HepG2 (cell line): ENCODE measurements at regions not wholly inside any gene's neighbourhood (a gene's known extent, or its start where the extent isn't known, plus 50 kb on each side); places are given as distances from the start of the nearest gene placed in this dataset.

Experiments
- ATAC-seq: fragments of 200-7000 bp; cut with Tn5 transposase; 3 replicates; pipeline ENCODE4 v1.9.1; 2020; ENCODE audit warnings: mild to moderate bottlenecking, moderate library complexity
- BruUV-seq: library from RNA; stranded (reverse); fragments of 400-500 nt; replicated peaks from 2 replicates; lab custom pipeline; 2021; lab: Mats Ljungman, UMichigan
- CTCF ChIA-PET: fragments of 300-600 bp; formaldehyde crosslinking; extraction: SDS; loops from one replicate; lab custom pipeline; 2021; ENCODE audit warnings: low total read pairs, inconsistent platforms, low intra/inter-chr PET ratio; lab: Yijun Ruan, JAX
- POLR2A ChIA-PET: fragments of 350-600 bp; sonication (Branson Sonifier 250); formaldehyde crosslinking; loops from one replicate; lab custom pipeline; 2020; ENCODE audit warnings: antibody characterized with exemption, inconsistent platforms; lab: Yijun Ruan, JAX
- DNase-seq: peaks from one replicate; pipeline ENCODE4 v3.0.0-alpha.2; 2015; ENCODE audit warnings: low spot score
- FAIRE-seq: peaks from 3 replicates; lab custom pipeline; 2011; peaks lifted over from hg19 to GRCh38; lab: Jason Lieb, UNC
- H2AFZ ChIP-seq: one replicate; pipeline ENCODE4 v1.6.1; 2011; ENCODE audit warnings: low read length, inconsistent platforms
- H3K27ac ChIP-seq: fragments of 300-600 bp; 3 replicates; pipeline ENCODE4 v1.8.0; 2011; ENCODE audit warnings: mixed run types, mild to moderate bottlenecking, mixed read lengths, low read length, inconsistent platforms; ENCODE audit not compliant: insufficient read depth; ENCODE audit errors: extremely low read length
- H3K27me3 ChIP-seq, 2 experiments: fragments of 200-600 bp in 1 of 2; 2 replicates in 1 of 2; 3 replicates in 1 of 2; pipeline versions ENCODE4 v1.6.0 to v1.8.0; 2011; ENCODE audit warnings: low read length in 2 of 2, mild to moderate bottlenecking in 2 of 2, moderate library complexity in 2 of 2, inconsistent platforms in 1 of 2; ENCODE audit not compliant: insufficient read depth in 2 of 2, control insufficient read depth in 1 of 2
- H3K36me3 ChIP-seq, 2 experiments: fragments of 200-600 bp in 1 of 2; replicated peaks in 1 of 2; 2 replicates in 1 of 2; 3 replicates in 1 of 2; pipeline versions ENCODE4 v1.5.1 to v1.8.0; 2011; ENCODE audit warnings: low read length in 2 of 2, inconsistent platforms in 1 of 2; ENCODE audit not compliant: insufficient read depth in 2 of 2, control insufficient read depth in 1 of 2
- H3K4me1 ChIP-seq: 2 replicates; pipeline ENCODE4 v1.5.1; 2012; ENCODE audit warnings: low read length, inconsistent platforms; ENCODE audit not compliant: insufficient read depth
- H3K4me2 ChIP-seq: 2 replicates; pipeline ENCODE4 v1.6.0; 2011; ENCODE audit warnings: low read depth, low read length, inconsistent platforms
- H3K4me3 ChIP-seq, 3 experiments: fragments of 200-600 bp in 1 of 3; sonication (generic), shearing (Covaris generic) in 1 of 3; replicated peaks in 1 of 3; 2 replicates each; pipeline ENCODE4 v1.5.1; 2011 to 2016; ENCODE audit warnings: low read length in 3 of 3, inconsistent platforms in 2 of 3, low read depth in 2 of 3, mild to moderate bottlenecking in 2 of 3, control low read depth in 1 of 3, mixed read lengths in 1 of 3; ENCODE audit not compliant: insufficient read depth in 1 of 3
- H3K79me2 ChIP-seq: one replicate; pipeline ENCODE4 v1.6.1; 2011; ENCODE audit warnings: low read length, inconsistent platforms; ENCODE audit not compliant: insufficient read depth
- H3K9ac ChIP-seq: 2 replicates; pipeline ENCODE4 v1.6.0; 2011; ENCODE audit warnings: mild to moderate bottlenecking, low read depth, low read length, inconsistent platforms; ENCODE audit not compliant: insufficient read depth
- H3K9me3 ChIP-seq: 2 replicates; pipeline ENCODE4 v1.5.1; 2012; ENCODE audit warnings: mild to moderate bottlenecking, low read length
- H4K20me1 ChIP-seq: 2 replicates; pipeline ENCODE4 v1.6.0; 2011; ENCODE audit warnings: inconsistent platforms, mild to moderate bottlenecking, low read length, moderate library complexity; ENCODE audit not compliant: insufficient read depth
- CBX1 ChIP-seq: IDR thresholded peaks from one replicate; pipeline ENCODE4 v1.6.1; 2016; ENCODE audit warnings: antibody characterized with exemption, low read depth
- ETV6 ChIP-seq: sonication (generic); formaldehyde crosslinking; conservative IDR thresholded peaks from 2 replicates; pipeline ENCODE4 v1.4.0; 2020; ENCODE audit warnings: missing genetic modification reagents
- GTF2F1 ChIP-seq: fragments of 150-350 bp; IDR thresholded peaks from 2 replicates; pipeline ENCODE4 v1.6.1; 2014; ENCODE audit warnings: low read length
- HDAC1 ChIP-seq: sonication (generic); formaldehyde crosslinking; IDR thresholded peaks from 2 replicates; pipeline ENCODE4 v1.5.1; 2020; ENCODE audit warnings: mild to moderate bottlenecking, missing genetic modification reagents
- HMG20B ChIP-seq: conservative IDR thresholded peaks from 2 replicates; pipeline ENCODE4 v1.6.1; 2016; ENCODE audit warnings: missing genetic modification reagents, missing compliant biosample characterization
- HMGA1 ChIP-seq: sonication (generic); formaldehyde crosslinking; conservative IDR thresholded peaks from 2 replicates; pipeline ENCODE4 v1.4.0; 2020; ENCODE audit warnings: missing genetic modification reagents
- HOXA9 ChIP-seq: sonication (generic); formaldehyde crosslinking; IDR thresholded peaks from 2 replicates; pipeline ENCODE4 v1.8.1; 2022; ENCODE audit warnings: missing genetic modification reagents, mild to moderate bottlenecking, moderate library complexity, borderline replicate concordance
- KDM4B ChIP-seq: sonication (generic); formaldehyde crosslinking; IDR thresholded peaks from 2 replicates; pipeline ENCODE4 v1.4.0; 2020; ENCODE audit warnings: missing genetic modification reagents
- MXD1 ChIP-seq: sonication (generic); formaldehyde crosslinking; IDR thresholded peaks from 2 replicates; pipeline ENCODE4 v1.4.0; 2020; ENCODE audit warnings: mild to moderate bottlenecking, missing genetic modification reagents
- PAX8 ChIP-seq: sonication (generic); formaldehyde crosslinking; IDR thresholded peaks from 2 replicates; pipeline ENCODE4 v1.8.0; 2022; ENCODE audit warnings: mild to moderate bottlenecking, missing genetic modification reagents, borderline replicate concordance
- PHF21A ChIP-seq: sonication (generic); formaldehyde crosslinking; IDR thresholded peaks from 2 replicates; pipeline ENCODE4 v1.5.0; 2020; ENCODE audit warnings: mild to moderate bottlenecking, missing genetic modification reagents
- RAD21 ChIP-seq: fragments of 450-650 bp; formaldehyde crosslinking; IDR thresholded peaks from 2 replicates; pipeline ENCODE4 v1.5.0; 2020; ENCODE audit warnings: mild to moderate bottlenecking
- RNF2 ChIP-seq: fragments of 450-650 bp; conservative IDR thresholded peaks from 2 replicates; pipeline ENCODE4 v1.6.1; 2016; ENCODE audit warnings: low read depth
- SIX1 ChIP-seq: sonication (generic); formaldehyde crosslinking; IDR thresholded peaks from 2 replicates; pipeline ENCODE4 v1.4.0; 2020; ENCODE audit warnings: missing genetic modification reagents, borderline replicate concordance
- SP4 ChIP-seq: sonication (generic); formaldehyde crosslinking; IDR thresholded peaks from 2 replicates; pipeline ENCODE4 v1.8.1; 2023; ENCODE audit warnings: mild to moderate bottlenecking, missing genetic modification reagents
- SUZ12 ChIP-seq: fragments of 150-350 bp; IDR thresholded peaks from 2 replicates; pipeline ENCODE4 v1.6.1; 2014; ENCODE audit warnings: low read depth, low read length
- XRCC5 ChIP-seq: fragments of 200-400 bp; formaldehyde crosslinking; optimal IDR thresholded peaks from 2 replicates; pipeline ENCODE3; 2017; ENCODE audit warnings: mild to moderate bottlenecking, low read length
- ZBTB43 ChIP-seq: sonication (generic); formaldehyde crosslinking; conservative IDR thresholded peaks from 2 replicates; pipeline ENCODE4 v1.4.0; 2020; ENCODE audit warnings: missing genetic modification reagents
- ZNF343 ChIP-seq: sonication (generic); formaldehyde crosslinking; IDR thresholded peaks from 2 replicates; pipeline ENCODE4 v1.4.0; 2020; ENCODE audit warnings: mild to moderate bottlenecking, missing genetic modification reagents
- ZNF780A ChIP-seq: sonication (generic); formaldehyde crosslinking; IDR thresholded peaks from 2 replicates; pipeline ENCODE4 v1.8.0; 2022; ENCODE audit warnings: mild to moderate bottlenecking, missing genetic modification reagents, moderate library complexity
- ZNF850 ChIP-seq: sonication (generic); formaldehyde crosslinking; conservative IDR thresholded peaks from 2 replicates; pipeline ENCODE4 v1.9.0; 2021; ENCODE audit warnings: mild to moderate bottlenecking, missing genetic modification reagents
- WGBS: methylation state at CpG from one replicate; pipeline ENCODE4 v1.1.6; 2017; ENCODE audit warnings: low lambda C conversion rate; 5-methylcytosine and 5-hydroxymethylcytosine counted together
- in situ Hi-C: cut with HindIII; loops from 2 replicates; pipeline ENCODE4 v1.10.0; 2017; ENCODE audit warnings: low pct_unique_long_range_greater_than_20kb; ENCODE audit not compliant: extremely low pct_ligation_motif_present
- intact Hi-C: fragments of 100-400 bp; cut with micrococcal nuclease; formaldehyde crosslinking; loops from one replicate; pipeline ENCODE4 v1.10.0; 2022; ENCODE audit not compliant: unreplicated experiment
- TF ChIP-seq, protein P1 (sequence below): sonication (generic); IDR thresholded peaks from 2 replicates; pipeline ENCODE4 v1.6.1; 2016; ENCODE audit warnings: low read depth, borderline replicate concordance

GRCh38 chrX:39251995-39252394 is 450.7 kb downstream of the MID1IP1 start:
- CTCF ChIA-PET: no interaction called here
- Histone ChIP-seq H4K20me1 (no peaks in the 10 kb centered on the region), H3K27ac (no peak overlapping the region), H3K9me3 (no peaks in the 10 kb centered on the region), H2AFZ (no peak overlapping the region), H3K27me3 (no peaks in the 10 kb centered on the region), H3K4me3 (no peak overlapping the region), H3K9ac (no peak overlapping the region), H3K36me3 (no peaks in the 10 kb centered on the region), H3K4me2 (no peak overlapping the region), H3K4me1 (no peaks in the 10 kb centered on the region), H3K79me2 (no peaks in the 10 kb centered on the region)
- intact Hi-C loops: no loop called here
- POLR2A ChIA-PET: no interaction called here
- no peak for ATAC-seq
- no peak for DNase-seq
- BruUV-seq: no TSS peak
- TF ChIP-seq MXD1 (CRISPR knock-in tag) (no peak), HOXA9 (CRISPR knock-in tag) (no peak), SP4 (CRISPR knock-in tag) (no peak), RAD21 (CRISPR knock-in tag) (no peak), XRCC5 (no peak), ETV6 (CRISPR knock-in tag) (no peak), GTF2F1 (no peak), SIX1 (no peak), RNF2 (no peak)
- 0% methylated on average over 1 of the region's 1 CpG for WGBS
- no peak for FAIRE-seq
- in situ Hi-C loops: no loop called here

DNA sequence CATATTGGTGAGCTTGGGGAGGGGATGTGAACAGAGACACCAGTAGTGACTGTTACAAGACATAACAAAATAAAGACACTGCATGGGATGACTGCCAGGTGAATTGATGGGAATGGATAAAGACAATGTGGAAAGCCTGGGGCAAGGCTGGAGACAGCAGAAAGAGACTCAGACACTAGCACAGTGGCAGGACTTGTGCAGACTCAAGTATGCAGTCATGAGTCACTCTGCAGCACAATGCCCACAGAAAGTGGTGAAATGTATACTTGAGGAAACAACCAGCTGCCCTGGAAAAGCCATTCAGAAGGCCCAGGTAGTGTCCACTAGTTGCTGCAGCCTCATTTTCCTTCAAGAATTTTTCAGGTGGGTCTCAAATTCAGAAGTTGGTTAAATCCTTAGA is 452.3 kb downstream of the MID1IP1 start:
- Histone ChIP-seq H3K9me3 (no peaks in the 10 kb centered on the region), H3K4me2 (no peak overlapping the region), H3K36me3 (no peaks in the 10 kb centered on the region), H3K79me2 (no peaks in the 10 kb centered on the region), H3K27ac (no peak overlapping the region), H3K4me3 (no peak overlapping the region), H4K20me1 (no peaks in the 10 kb centered on the region), H2AFZ (no peak overlapping the region), H3K4me1 (no peaks in the 10 kb centered on the region), H3K9ac (no peak overlapping the region), H3K27me3 (no peaks in the 10 kb centered on the region)
- in situ Hi-C loops (no loop called here), intact Hi-C loops (no loop called here)
- ATAC-seq (no peak), FAIRE-seq (no peak), DNase-seq (no peak)
- ChIA-PET POLR2A (no interaction called here), CTCF (no interaction called here)
- no TSS peak for BruUV-seq
- TF ChIP-seq PAX8 (no peak), HDAC1 (CRISPR knock-in tag) (no peak), ZNF343 (CRISPR knock-in tag) (no peak), ZNF850 (CRISPR knock-in tag) (no peak), ZBTB43 (CRISPR knock-in tag) (no peak), SUZ12 (no peak), ZNF780A (no peak), KDM4B (no peak), HMG20B (CRISPR knock-in tag) (no peak), CBX1 (no peak), HMGA1 (CRISPR knock-in tag) (no peak), PHF21A (CRISPR knock-in tag) (no peak)
- TF ChIP-seq, protein P1, sequence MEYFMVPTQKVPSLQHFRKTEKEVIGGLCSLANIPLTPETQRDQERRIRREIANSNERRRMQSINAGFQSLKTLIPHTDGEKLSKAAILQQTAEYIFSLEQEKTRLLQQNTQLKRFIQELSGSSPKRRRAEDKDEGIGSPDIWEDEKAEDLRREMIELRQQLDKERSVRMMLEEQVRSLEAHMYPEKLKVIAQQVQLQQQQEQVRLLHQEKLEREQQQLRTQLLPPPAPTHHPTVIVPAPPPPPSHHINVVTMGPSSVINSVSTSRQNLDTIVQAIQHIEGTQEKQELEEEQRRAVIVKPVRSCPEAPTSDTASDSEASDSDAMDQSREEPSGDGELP: no peak
